ENCODE measurements at regions not wholly inside any gene's neighbourhood (a gene's known extent, or its start where the extent isn't known, plus 50 kb on each side); places are given as distances from the start of the nearest gene placed in this dataset.
"Not testable (repeated sequence)": the region's sequence is repeated elsewhere in the genome, so short reads cannot be mapped to it uniquely, and the experiment has no call there.

DNA sequence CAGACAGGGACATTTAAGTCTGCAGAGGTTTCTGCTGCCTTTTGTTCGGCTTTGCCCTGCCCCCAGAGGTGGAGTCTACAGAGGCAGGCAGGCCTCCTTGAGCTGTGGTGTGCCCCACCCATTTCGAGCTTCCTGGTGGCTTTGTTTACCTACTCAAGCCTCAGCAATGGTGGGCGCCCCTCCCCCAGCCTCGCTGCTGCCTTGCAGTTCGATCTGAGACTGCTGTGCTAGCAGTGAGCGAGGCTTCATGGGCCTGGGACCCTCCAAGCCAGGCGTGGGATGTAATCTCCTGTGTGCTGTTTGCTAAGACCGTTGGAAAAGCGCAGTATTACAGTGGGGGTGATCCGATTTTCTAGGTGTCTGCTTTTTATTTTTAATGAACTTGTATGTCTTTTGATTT is 133.6 kb upstream of the NTRK2 start:
- intact Hi-C loops (cut with micrococcal nuclease); H3K4me3 ChIP-seq; H3K36me3 ChIP-seq; H3K27me3 ChIP-seq (ENCODE audit: low read depth); H3K27ac ChIP-seq (replicated peaks); DNase-seq; H3K4me1 ChIP-seq: not testable (repeated sequence)
- H3K9me3 ChIP-seq (replicated peaks): peaks cover 37% of the 10 kb centered on the region

DNA sequence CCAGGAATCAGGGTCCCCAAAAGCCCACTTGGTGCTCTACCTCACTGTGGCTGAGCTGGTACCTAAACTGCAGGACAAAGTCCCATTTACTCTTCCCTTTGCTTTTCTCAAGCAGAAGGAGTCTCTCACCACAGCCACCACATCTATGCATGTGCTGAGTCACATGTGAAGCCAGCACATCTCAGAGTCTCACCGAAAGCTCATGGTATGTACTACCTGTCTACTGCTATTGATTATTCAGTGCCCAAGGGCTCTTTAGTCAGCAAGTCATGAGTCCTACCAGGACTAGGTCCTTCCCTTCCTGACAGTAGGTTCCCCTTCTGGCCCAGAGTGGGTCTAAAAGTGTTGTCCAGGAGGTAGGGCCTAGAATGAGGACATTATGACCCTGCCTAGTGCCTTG is 130.7 kb upstream of the NTRK2 start:
- no peak for DNase-seq

DNA sequence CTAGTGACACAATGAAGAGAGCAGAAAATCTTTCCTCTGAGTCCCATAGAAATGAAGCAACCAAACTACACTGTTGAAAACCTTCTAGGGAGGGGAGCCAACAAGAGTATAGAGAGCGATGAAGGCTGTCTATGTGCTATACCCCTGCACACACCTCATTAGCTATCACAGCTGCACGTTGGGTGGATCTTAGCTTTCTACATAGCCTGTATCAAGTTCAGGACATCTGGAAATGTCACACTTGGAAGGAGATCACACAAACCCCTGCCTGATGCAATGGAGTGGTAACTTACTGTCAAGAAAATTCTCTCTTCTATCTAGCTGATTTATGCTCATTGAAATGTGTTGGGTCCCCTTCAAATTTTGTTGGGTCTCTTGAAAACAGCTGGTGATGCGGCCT is 127.0 kb upstream of the NTRK2 start:
- Histone ChIP-seq H3K4me1 (no peaks in the 10 kb centered on the region), H3K27ac (replicated peaks) (no peak overlapping the region), H3K36me3 (no peaks in the 10 kb centered on the region), H3K9me3 (replicated peaks) (peaks cover 10% of the 10 kb centered on the region), H3K4me3 (no peak overlapping the region), H3K27me3 (ENCODE audit: low read depth) (peaks cover 7% of the 10 kb centered on the region)
- no peak for DNase-seq
- TF ChIP-seq, protein P1, sequence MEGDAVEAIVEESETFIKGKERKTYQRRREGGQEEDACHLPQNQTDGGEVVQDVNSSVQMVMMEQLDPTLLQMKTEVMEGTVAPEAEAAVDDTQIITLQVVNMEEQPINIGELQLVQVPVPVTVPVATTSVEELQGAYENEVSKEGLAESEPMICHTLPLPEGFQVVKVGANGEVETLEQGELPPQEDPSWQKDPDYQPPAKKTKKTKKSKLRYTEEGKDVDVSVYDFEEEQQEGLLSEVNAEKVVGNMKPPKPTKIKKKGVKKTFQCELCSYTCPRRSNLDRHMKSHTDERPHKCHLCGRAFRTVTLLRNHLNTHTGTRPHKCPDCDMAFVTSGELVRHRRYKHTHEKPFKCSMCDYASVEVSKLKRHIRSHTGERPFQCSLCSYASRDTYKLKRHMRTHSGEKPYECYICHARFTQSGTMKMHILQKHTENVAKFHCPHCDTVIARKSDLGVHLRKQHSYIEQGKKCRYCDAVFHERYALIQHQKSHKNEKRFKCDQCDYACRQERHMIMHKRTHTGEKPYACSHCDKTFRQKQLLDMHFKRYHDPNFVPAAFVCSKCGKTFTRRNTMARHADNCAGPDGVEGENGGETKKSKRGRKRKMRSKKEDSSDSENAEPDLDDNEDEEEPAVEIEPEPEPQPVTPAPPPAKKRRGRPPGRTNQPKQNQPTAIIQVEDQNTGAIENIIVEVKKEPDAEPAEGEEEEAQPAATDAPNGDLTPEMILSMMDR (IDR thresholded peaks at IDR 0.05; ENCODE audit: borderline replicate concordance): no peak
- intact Hi-C loops (cut with micrococcal nuclease): no loop called here

More for the DNA sequence above, 130.7 kb upstream of the NTRK2 start:
- Histone ChIP-seq H3K9me3 (replicated peaks) (peaks cover 31% of the 10 kb centered on the region), H3K4me3 (no peak overlapping the region), H3K36me3 (no peaks in the 10 kb centered on the region), H3K4me1 (no peaks in the 10 kb centered on the region), H3K27me3 (ENCODE audit: low read depth) (peaks cover 5% of the 10 kb centered on the region), H3K27ac (replicated peaks) (no peak overlapping the region)
- TF ChIP-seq, protein P1 (IDR thresholded peaks at IDR 0.05; ENCODE audit: borderline replicate concordance): no peak
- intact Hi-C loops (cut with micrococcal nuclease): no loop called here

DNA sequence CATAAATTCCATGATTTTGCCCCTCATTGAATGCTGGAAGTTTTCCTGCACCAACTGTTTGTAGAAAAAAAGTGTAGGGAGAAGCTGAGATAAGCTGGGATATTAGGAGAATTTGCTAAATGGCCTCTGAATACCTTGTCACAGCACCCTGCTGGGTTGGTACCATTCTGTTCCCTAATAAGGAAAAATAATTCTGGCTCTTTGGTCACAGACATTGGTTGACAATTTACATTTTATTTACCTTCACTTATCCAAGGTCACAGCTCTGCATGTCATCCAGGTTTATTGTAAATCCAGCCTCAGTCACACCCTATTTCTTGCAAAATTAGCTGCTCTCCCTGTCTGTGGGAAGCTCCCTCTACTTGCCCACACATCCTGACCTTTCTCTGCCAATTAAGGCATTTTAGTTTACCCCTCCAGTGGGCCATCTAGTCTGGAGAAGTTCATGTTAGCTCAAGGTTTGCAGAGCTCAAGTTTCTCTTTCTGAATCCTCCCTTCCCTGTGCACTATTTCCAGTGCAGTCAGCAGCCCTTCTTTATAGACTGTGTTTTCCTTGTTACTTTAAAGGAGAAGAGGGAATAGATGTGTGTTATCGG is 115.4 kb upstream of the NTRK2 start:
- H3K27me3 ChIP-seq (ENCODE audit: low read depth): peaks cover 13% of the 10 kb centered on the region
- H3K4me1 ChIP-seq: no peaks in the 10 kb centered on the region
- intact Hi-C loops (cut with micrococcal nuclease): no loop called here
- no peak overlapping the region for H3K4me3 ChIP-seq
- no peak for DNase-seq
- no peak overlapping the region for H3K27ac ChIP-seq (replicated peaks)
- peaks cover 9% of the 10 kb centered on the region for H3K9me3 ChIP-seq (replicated peaks)
- TF ChIP-seq, protein P1 (IDR thresholded peaks at IDR 0.05; ENCODE audit: borderline replicate concordance): no peak
- H3K36me3 ChIP-seq: no peaks in the 10 kb centered on the region

DNA sequence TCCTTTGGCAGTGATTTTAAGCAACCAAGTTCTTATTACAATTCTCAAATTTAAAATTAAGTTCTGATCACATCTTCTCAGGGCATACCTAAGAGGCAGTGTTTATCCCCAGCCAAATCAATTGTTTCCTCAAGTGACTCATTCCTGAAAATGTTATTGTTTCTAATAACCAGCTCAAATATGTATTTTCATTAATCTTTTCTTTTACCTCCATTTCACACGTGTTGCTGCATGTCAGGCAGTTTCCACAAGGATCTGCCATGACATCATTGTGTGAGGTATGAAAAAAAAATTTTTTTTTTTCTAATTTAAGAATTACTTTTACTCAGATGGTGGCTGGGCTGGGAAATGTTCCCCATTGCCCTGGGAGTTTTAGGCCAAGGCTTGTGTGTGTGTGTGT is 113.0 kb upstream of the NTRK2 start:
- H3K27ac ChIP-seq (replicated peaks): no peak overlapping the region
- no peaks in the 10 kb centered on the region for H3K36me3 ChIP-seq
- no peak overlapping the region for H3K4me3 ChIP-seq
- TF ChIP-seq, protein P1 (IDR thresholded peaks at IDR 0.05; ENCODE audit: borderline replicate concordance): no peak
- no peaks in the 10 kb centered on the region for H3K4me1 ChIP-seq
- intact Hi-C loops (cut with micrococcal nuclease): no loop called here
- peaks cover 20% of the 10 kb centered on the region for H3K27me3 ChIP-seq (ENCODE audit: low read depth)
- DNase-seq: no peak
- peaks cover 6% of the 10 kb centered on the region for H3K9me3 ChIP-seq (replicated peaks)

DNA sequence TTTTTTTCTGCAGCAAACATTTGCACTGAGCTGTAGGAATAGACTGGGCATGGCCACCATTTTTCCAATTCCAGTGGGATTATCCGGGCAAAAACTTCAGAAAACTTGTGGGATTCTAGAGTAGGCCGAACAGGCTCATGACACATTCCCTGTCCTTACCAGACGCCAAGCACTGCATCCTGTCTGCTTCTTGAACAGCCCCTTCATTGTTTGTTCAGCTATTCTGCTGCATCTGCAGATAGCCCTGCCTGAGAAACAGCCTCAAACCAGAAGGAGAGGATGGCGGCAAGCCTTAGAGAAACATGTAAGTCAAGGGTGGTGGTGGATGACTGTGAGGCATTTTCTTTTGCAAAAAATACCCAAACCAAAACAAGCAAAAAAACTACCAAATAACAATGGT is 111.8 kb upstream of the NTRK2 start:
- no peak for DNase-seq
- Histone ChIP-seq H3K36me3 (no peaks in the 10 kb centered on the region), H3K9me3 (replicated peaks) (no peaks in the 10 kb centered on the region), H3K27ac (replicated peaks) (no peak overlapping the region), H3K27me3 (ENCODE audit: low read depth) (peaks cover 20% of the 10 kb centered on the region), H3K4me3 (no peak overlapping the region), H3K4me1 (no peaks in the 10 kb centered on the region)
- intact Hi-C loops (cut with micrococcal nuclease): no loop called here
- TF ChIP-seq, protein P1 (IDR thresholded peaks at IDR 0.05; ENCODE audit: borderline replicate concordance): no peak
